MM.1S (cell line): ENCODE measurements at regions not wholly inside any gene's neighbourhood (a gene's known extent, or its start where the extent isn't known, plus 50 kb on each side); places are given as distances from the start of the nearest gene placed in this dataset.

ENCODE experiments used
- DNase-seq: peaks from one replicate; pipeline ENCODE4 v3.0.0-alpha.2; 2015
- H2AFZ ChIP-seq: fragments of 300-600 bp; sonication (generic); 2 replicates; pipeline ENCODE4 v1.6.0; 2016; ENCODE audit warnings: antibody characterized with exemption, low read length
- H3F3A ChIP-seq: fragments of 300-600 bp; sonication (generic); 2 replicates; pipeline ENCODE4 v1.6.1; 2016; ENCODE audit warnings: mild to moderate bottlenecking, antibody characterized with exemption, low read length, moderate library complexity, mixed read lengths; ENCODE audit not compliant: insufficient read depth
- H3K27ac ChIP-seq: fragments of 300-600 bp; sonication (generic); 2 replicates; pipeline ENCODE4 v1.5.1; 2016; ENCODE audit warnings: mild to moderate bottlenecking, low read length
- H3K27me3 ChIP-seq: fragments of 300-600 bp; sonication (generic); replicated peaks from 2 replicates; pipeline ENCODE4 v1.6.0; 2016; ENCODE audit warnings: low read length; ENCODE audit not compliant: insufficient read depth
- H3K36me3 ChIP-seq: fragments of 300-600 bp; sonication (generic); replicated peaks from 2 replicates; pipeline ENCODE4 v1.6.1; 2016; ENCODE audit warnings: mild to moderate bottlenecking, low read length, mixed read lengths; ENCODE audit not compliant: insufficient read depth
- H3K4me1 ChIP-seq: fragments of 300-600 bp; sonication (generic); 2 replicates; pipeline ENCODE4 v1.6.1; 2016; ENCODE audit warnings: low read length, mixed read lengths
- H3K4me2 ChIP-seq: fragments of 300-600 bp; sonication (generic); 2 replicates; pipeline ENCODE4 v1.6.0; 2016; ENCODE audit warnings: low read depth, low read length
- H3K4me3 ChIP-seq: fragments of 300-600 bp; sonication (generic); 2 replicates; pipeline ENCODE4 v1.5.1; 2016; ENCODE audit warnings: low read length, mixed read lengths
- H3K79me2 ChIP-seq: fragments of 300-600 bp; sonication (generic); 2 replicates; pipeline ENCODE4 v1.6.1; 2016; ENCODE audit warnings: mixed run types, low read length, mixed read lengths
- H3K9ac ChIP-seq: fragments of 300-600 bp; sonication (generic); 2 replicates; pipeline ENCODE4 v1.6.1; 2016; ENCODE audit warnings: low read length, mixed read lengths
- H3K9me2 ChIP-seq: fragments of 300-600 bp; sonication (generic); replicated peaks from 2 replicates; pipeline ENCODE4 v1.6.1; 2016; ENCODE audit warnings: mild to moderate bottlenecking, low read length, mixed read lengths; ENCODE audit not compliant: insufficient read depth
- H3K9me3 ChIP-seq: fragments of 300-600 bp; sonication (generic); replicated peaks from 2 replicates; pipeline ENCODE4 v1.6.1; 2016; ENCODE audit warnings: mild to moderate bottlenecking, low read length, mixed read lengths; ENCODE audit not compliant: insufficient read depth
- H4K20me1 ChIP-seq: fragments of 300-600 bp; sonication (generic); 2 replicates; pipeline ENCODE4 v1.6.1; 2016; ENCODE audit warnings: mild to moderate bottlenecking, low read length, moderate library complexity, mixed read lengths; ENCODE audit not compliant: insufficient read depth
- CTCF ChIP-seq: fragments of 300-600 bp; sonication (generic); IDR thresholded peaks from 2 replicates; pipeline ENCODE4 v1.5.1; 2016; ENCODE audit warnings: antibody characterized with exemption, low read length, mixed read lengths
- EZH2 ChIP-seq: fragments of 300-600 bp; sonication (generic); optimal IDR thresholded peaks from 2 replicates; pipeline ENCODE3; 2017; ENCODE audit warnings: low read depth, mild to moderate bottlenecking, antibody characterized with exemption, low read length, mixed read lengths
- EZH2phosphoT487 ChIP-seq: fragments of 300-600 bp; sonication (generic); IDR thresholded peaks from 2 replicates; pipeline ENCODE4 v1.6.1; 2018; ENCODE audit warnings: antibody characterized with exemption, low read length

GRCh38 chr4:19403786-19404370 is 847.8 kb upstream of the SLIT2 start:
- no peak for DNase-seq
- Histone ChIP-seq H3K27me3 (no peaks in the 10 kb centered on the region), H2AFZ (no peak overlapping the region), H3K4me1 (no peaks in the 10 kb centered on the region), H4K20me1 (no peaks in the 10 kb centered on the region), H3K79me2 (no peaks in the 10 kb centered on the region), H3F3A (no peaks in the 10 kb centered on the region), H3K27ac (no peak overlapping the region), H3K4me3 (no peak overlapping the region), H3K36me3 (no peaks in the 10 kb centered on the region), H3K4me2 (no peak overlapping the region), H3K9ac (no peak overlapping the region), H3K9me2 (no peaks in the 10 kb centered on the region), H3K9me3 (no peaks in the 10 kb centered on the region)
- TF ChIP-seq CTCF (no peak), EZH2phosphoT487 (no peak), EZH2 (no peak)

GRCh38 chr4:19402581-19403065 is 849.1 kb upstream of the SLIT2 start:
- H3K4me2 ChIP-seq = no peak overlapping the region
- no peaks in the 10 kb centered on the region for H3K36me3 ChIP-seq
- H2AFZ ChIP-seq = no peak overlapping the region
- H3K27me3 ChIP-seq = no peaks in the 10 kb centered on the region
- no peaks in the 10 kb centered on the region for H3K4me1 ChIP-seq
- no peaks in the 10 kb centered on the region for H3K9me3 ChIP-seq
- H3K4me3 ChIP-seq = no peak overlapping the region
- H3K79me2 ChIP-seq = no peaks in the 10 kb centered on the region
- H3F3A ChIP-seq = no peaks in the 10 kb centered on the region
- no peak overlapping the region for H3K27ac ChIP-seq
- DNase-seq = no peak
- no peak overlapping the region for H3K9ac ChIP-seq
- H4K20me1 ChIP-seq = no peaks in the 10 kb centered on the region
- TF ChIP-seq CTCF = no peak
- TF ChIP-seq EZH2 = no peak
- no peak for TF ChIP-seq EZH2phosphoT487
- H3K9me2 ChIP-seq = no peaks in the 10 kb centered on the region

GRCh38 chr4:19401301-19402080 is 850.2 kb upstream of the SLIT2 start:
- Histone ChIP-seq H3K9me3 (no peaks in the 10 kb centered on the region), H3K4me3 (no peak overlapping the region), H3K9ac (no peak overlapping the region), H3K27me3 (no peaks in the 10 kb centered on the region), H3F3A (no peaks in the 10 kb centered on the region), H3K4me1 (no peaks in the 10 kb centered on the region), H3K9me2 (no peaks in the 10 kb centered on the region), H3K36me3 (no peaks in the 10 kb centered on the region), H4K20me1 (no peaks in the 10 kb centered on the region), H3K79me2 (no peaks in the 10 kb centered on the region), H2AFZ (no peak overlapping the region), H3K27ac (no peak overlapping the region), H3K4me2 (no peak overlapping the region)
- no peak for DNase-seq
- TF ChIP-seq EZH2 = no peak
- no peak for TF ChIP-seq EZH2phosphoT487
- TF ChIP-seq CTCF = no peak
